KMS-11 (cell line): ENCODE measurements at regions not wholly inside any gene's neighbourhood (a gene's known extent, or its start where the extent isn't known, plus 50 kb on each side); places are given as distances from the start of the nearest gene placed in this dataset.

Experiments
- H2AFZ ChIP-seq: fragments of 200-600 bp; sonication (generic); 2 replicates; pipeline ENCODE4 v1.6.1; 2016; ENCODE audit warnings: antibody characterized with exemption, mixed run types, low read depth
- H3K27ac ChIP-seq: fragments of 200-600 bp; sonication (generic); 2 replicates; pipeline ENCODE4 v1.6.1; 2016; ENCODE audit warnings: mild to moderate bottlenecking, mixed run types
- H3K27me3 ChIP-seq: fragments of 200-600 bp; sonication (generic); 2 replicates; pipeline ENCODE4 v1.6.1; 2017; ENCODE audit warnings: mild to moderate bottlenecking, low read depth, mixed run types, moderate library complexity; ENCODE audit not compliant: insufficient read depth
- H3K36me3 ChIP-seq: fragments of 200-600 bp; sonication (generic); 2 replicates; pipeline ENCODE4 v1.6.1; 2017; ENCODE audit warnings: mild to moderate bottlenecking, mixed run types; ENCODE audit not compliant: insufficient read depth
- H3K4me1 ChIP-seq: fragments of 200-600 bp; sonication (generic); 2 replicates; pipeline ENCODE4 v1.6.1; 2016; ENCODE audit warnings: mild to moderate bottlenecking, low read depth, mixed run types; ENCODE audit not compliant: poor library complexity, severe bottlenecking
- H3K4me2 ChIP-seq: fragments of 200-600 bp; sonication (generic); 2 replicates; pipeline ENCODE4 v1.7.0; 2016; ENCODE audit warnings: mild to moderate bottlenecking, mixed run types
- H3K4me3 ChIP-seq: fragments of 200-600 bp; sonication (generic); IDR thresholded peaks from 2 replicates; pipeline ENCODE4 v1.6.1; 2017; ENCODE audit warnings: low read depth, low read length, mixed read lengths; ENCODE audit not compliant: insufficient read depth
- H3K79me2 ChIP-seq: fragments of 200-600 bp; sonication (generic); 2 replicates; pipeline ENCODE4 v1.6.1; 2016; ENCODE audit warnings: low read depth, mixed run types; ENCODE audit not compliant: insufficient read depth
- H3K9ac ChIP-seq: fragments of 200-600 bp; sonication (generic); 2 replicates; pipeline ENCODE4 v1.6.1; 2016; ENCODE audit warnings: mild to moderate bottlenecking, mixed run types
- H4K20me1 ChIP-seq: fragments of 200-600 bp; sonication (generic); 2 replicates; pipeline ENCODE4 v1.6.1; 2016; ENCODE audit warnings: mild to moderate bottlenecking, mixed run types; ENCODE audit not compliant: insufficient read depth
- CTCF ChIP-seq: fragments of 200-600 bp; sonication (generic); conservative IDR thresholded peaks from 2 replicates; pipeline ENCODE4 v1.6.1; 2017; ENCODE audit warnings: low read depth, mild to moderate bottlenecking, antibody characterized with exemption, low read length, moderate library complexity, mixed read lengths

- Histone ChIP-seq H3K4me3 (no peak overlapping the region), H4K20me1 (no peaks in the 10 kb centered on the region), H3K36me3 (no peaks in the 10 kb centered on the region), H2AFZ (no peak overlapping the region), H3K4me2 (no peak overlapping the region), H3K27ac (no peak overlapping the region), H3K79me2 (no peaks in the 10 kb centered on the region), H3K4me1 (no peaks in the 10 kb centered on the region), H3K9ac (no peak overlapping the region), H3K27me3 (no peaks in the 10 kb centered on the region)
- TF ChIP-seq CTCF, result no peak
Measured at GRCh38 chr20:7264137-7264536, 496.7 kb downstream of the BMP2 start.

GRCh38 chr20:7269452-7269851 is 502.0 kb downstream of the BMP2 start:
- Histone ChIP-seq H2AFZ (no peak overlapping the region), H3K36me3 (no peaks in the 10 kb centered on the region), H3K27ac (no peak overlapping the region), H3K4me3 (no peak overlapping the region), H3K79me2 (no peaks in the 10 kb centered on the region), H4K20me1 (no peaks in the 10 kb centered on the region), H3K4me2 (no peak overlapping the region), H3K9ac (no peak overlapping the region), H3K27me3 (no peaks in the 10 kb centered on the region), H3K4me1 (no peaks in the 10 kb centered on the region)
- TF ChIP-seq CTCF, result no peak

- Histone ChIP-seq H3K79me2 (no peaks in the 10 kb centered on the region), H3K36me3 (no peaks in the 10 kb centered on the region), H2AFZ (no peak overlapping the region), H3K9ac (no peak overlapping the region), H3K4me1 (no peaks in the 10 kb centered on the region), H3K4me2 (no peak overlapping the region), H3K27me3 (no peaks in the 10 kb centered on the region), H3K27ac (no peak overlapping the region), H4K20me1 (no peaks in the 10 kb centered on the region), H3K4me3 (no peak overlapping the region)
- TF ChIP-seq CTCF, result no peak
Measured at GRCh38 chr20:7272512-7272911, 505.0 kb downstream of the BMP2 start.

GRCh38 chr20:7274870-7275269 is 507.4 kb downstream of the BMP2 start:
- H3K79me2 ChIP-seq, result no peaks in the 10 kb centered on the region
- H3K36me3 ChIP-seq, result no peaks in the 10 kb centered on the region
- no peak overlapping the region for H3K27ac ChIP-seq
- no peak for TF ChIP-seq CTCF
- H3K9ac ChIP-seq, result no peak overlapping the region
- no peak overlapping the region for H3K4me3 ChIP-seq
- H4K20me1 ChIP-seq, result no peaks in the 10 kb centered on the region
- H3K4me1 ChIP-seq, result no peaks in the 10 kb centered on the region
- no peak overlapping the region for H2AFZ ChIP-seq
- H3K27me3 ChIP-seq, result no peaks in the 10 kb centered on the region
- no peak overlapping the region for H3K4me2 ChIP-seq

GRCh38 chr20:7275645-7276237 is 508.3 kb downstream of the BMP2 start:
- H4K20me1 ChIP-seq, result no peaks in the 10 kb centered on the region
- no peak overlapping the region for H2AFZ ChIP-seq
- no peak overlapping the region for H3K4me2 ChIP-seq
- H3K27me3 ChIP-seq, result no peaks in the 10 kb centered on the region
- no peaks in the 10 kb centered on the region for H3K79me2 ChIP-seq
- no peaks in the 10 kb centered on the region for H3K4me1 ChIP-seq
- H3K9ac ChIP-seq, result no peak overlapping the region
- no peaks in the 10 kb centered on the region for H3K36me3 ChIP-seq
- no peak overlapping the region for H3K27ac ChIP-seq
- H3K4me3 ChIP-seq, result no peak overlapping the region
- TF ChIP-seq CTCF, result no peak
